Large intestine (tissue), 3 donors: ENCODE measurements at regions not wholly inside any gene's neighbourhood (a gene's known extent, or its start where the extent isn't known, plus 50 kb on each side); places are given as distances from the start of the nearest gene placed in this dataset.

Experiments used
- DNase-seq, 2 donors: peaks; one replicate each; pipeline versions ENCODE4 v3.0.0 to v3.0.0-alpha.2; 2013
- H3K27ac ChIP-seq: one replicate; pipeline ENCODE4 v1.5.1; 2013; ENCODE audit warnings: low read length
- H3K27me3 ChIP-seq: 2 replicates; pipeline ENCODE4 v1.6.1; 2013; ENCODE audit warnings: low read length; ENCODE audit not compliant: control insufficient read depth, insufficient read depth
- H3K36me3 ChIP-seq: 2 replicates; pipeline ENCODE4 v1.6.1; 2013; ENCODE audit warnings: low read length; ENCODE audit not compliant: control insufficient read depth, insufficient read depth
- H3K4me1 ChIP-seq: one replicate; pipeline ENCODE4 v1.6.1; 2013; ENCODE audit warnings: low read length; ENCODE audit not compliant: control insufficient read depth, insufficient read depth
- H3K4me3 ChIP-seq: one replicate; pipeline ENCODE4 v1.5.1; 2013; ENCODE audit warnings: low read length
- H3K9me3 ChIP-seq: one replicate; pipeline ENCODE4 v1.6.1; 2013; ENCODE audit warnings: mild to moderate bottlenecking, low read depth, low read length, moderate library complexity; ENCODE audit not compliant: control insufficient read depth
- WGBS: methylation state at CpG from one replicate; pipeline ENCODE4 v1.1.5; 2013; ENCODE audit warnings: low lambda C conversion rate; ENCODE audit not compliant: insufficient coverage; 5-methylcytosine and 5-hydroxymethylcytosine counted together

- Histone ChIP-seq H3K27me3 (no peaks in the 10 kb centered on the region), H3K36me3 (no peaks in the 10 kb centered on the region), H3K4me1 (no peaks in the 10 kb centered on the region), H3K4me3 (no peak overlapping the region), H3K9me3 (no peaks in the 10 kb centered on the region), H3K27ac (no peak overlapping the region)
- WGBS: no CpG with 5 or more reads among the region's 15 CpGs
- peak in 1 of 2 donors; percentile 93 for DNase-seq
Observed at GRCh38 chrX:131792789-131793462, 230.2 kb upstream of the STK26 start.

GRCh38 chrX:131795442-131796229, 227.5 kb upstream of the STK26 start:
- no CpG with 5 or more reads among the region's 44 CpGs for WGBS
- Histone ChIP-seq H3K9me3 (no peaks in the 10 kb centered on the region), H3K36me3 (no peaks in the 10 kb centered on the region), H3K4me3 (no peak overlapping the region), H3K27me3 (no peaks in the 10 kb centered on the region), H3K4me1 (no peaks in the 10 kb centered on the region), H3K27ac (no peak overlapping the region)
- no peak for DNase-seq

GRCh38 chrX:131801066-131801465, 222.0 kb upstream of the STK26 start:
- no peak overlapping the region for H3K4me3 ChIP-seq
- no peaks in the 10 kb centered on the region for H3K27me3 ChIP-seq
- DNase-seq: no peak
- WGBS: no CpG with 5 or more reads among the region's 1 CpG
- H3K36me3 ChIP-seq: no peaks in the 10 kb centered on the region
- no peak overlapping the region for H3K27ac ChIP-seq
- H3K4me1 ChIP-seq: no peaks in the 10 kb centered on the region
- H3K9me3 ChIP-seq: no peaks in the 10 kb centered on the region

- Histone ChIP-seq H3K4me1 (no peaks in the 10 kb centered on the region), H3K27me3 (no peaks in the 10 kb centered on the region)
- no CpG with 5 or more reads among the region's 2 CpGs for WGBS
Observed at GRCh38 chrX:131801911-131802310, 221.2 kb upstream of the STK26 start.

GRCh38 chrX:131802836-131803626, 220.1 kb upstream of the STK26 start:
- Histone ChIP-seq H3K36me3 (no peaks in the 10 kb centered on the region), H3K27ac (no peak overlapping the region), H3K4me1 (no peaks in the 10 kb centered on the region), H3K4me3 (no peak overlapping the region), H3K27me3 (no peaks in the 10 kb centered on the region), H3K9me3 (no peaks in the 10 kb centered on the region)
- WGBS: no CpG with 5 or more reads among the region's 19 CpGs
- peak in 1 of 2 donors; percentile 84 for DNase-seq

More at GRCh38 chrX:131801911-131802310, 221.2 kb upstream of the STK26 start:
- Histone ChIP-seq H3K4me3 (no peak overlapping the region), H3K27ac (no peak overlapping the region), H3K9me3 (no peaks in the 10 kb centered on the region), H3K36me3 (no peaks in the 10 kb centered on the region)
- no peak for DNase-seq

GRCh38 chrX:131812847-131813825, 210.0 kb upstream of the STK26 start:
- Histone ChIP-seq H3K27me3 (no peaks in the 10 kb centered on the region), H3K36me3 (no peaks in the 10 kb centered on the region), H3K27ac (no peak overlapping the region), H3K9me3 (no peaks in the 10 kb centered on the region), H3K4me3 (no peak overlapping the region), H3K4me1 (no peaks in the 10 kb centered on the region)
- peak; percentile 3 to 81 for DNase-seq
- no CpG with 5 or more reads among the region's 11 CpGs for WGBS

GRCh38 chrX:131816551-131817136, 206.5 kb upstream of the STK26 start:
- Histone ChIP-seq H3K27ac (no peak overlapping the region), H3K4me3 (no peak overlapping the region)

GRCh38 chrX:131818297-131818936, 204.7 kb upstream of the STK26 start:
- Histone ChIP-seq H3K36me3 (no peaks in the 10 kb centered on the region), H3K9me3 (no peaks in the 10 kb centered on the region), H3K27ac (no peak overlapping the region), H3K27me3 (no peaks in the 10 kb centered on the region), H3K4me3 (no peak overlapping the region), H3K4me1 (no peaks in the 10 kb centered on the region)
- 100% methylated on average over 1 of the region's 5 CpGs for WGBS
- no peak for DNase-seq

More at GRCh38 chrX:131816551-131817136, 206.5 kb upstream of the STK26 start:
- Histone ChIP-seq H3K36me3 (no peaks in the 10 kb centered on the region), H3K4me1 (no peaks in the 10 kb centered on the region), H3K9me3 (no peaks in the 10 kb centered on the region), H3K27me3 (no peaks in the 10 kb centered on the region)
- peak in 1 of 2 donors; percentile 83 for DNase-seq
- no CpG with 5 or more reads among the region's 9 CpGs for WGBS

GRCh38 chrX:131821945-131822622, 201.0 kb upstream of the STK26 start:
- no CpG with 5 or more reads among the region's 22 CpGs for WGBS
- DNase-seq: peak in 1 of 2 donors; percentile 82

More at GRCh38 chrX:131821945-131822622, 201.0 kb upstream of the STK26 start:
- H3K4me3 ChIP-seq: no peak overlapping the region
- H3K36me3 ChIP-seq: no peaks in the 10 kb centered on the region
- no peaks in the 10 kb centered on the region for H3K4me1 ChIP-seq
- H3K9me3 ChIP-seq: no peaks in the 10 kb centered on the region
- H3K27me3 ChIP-seq: no peaks in the 10 kb centered on the region
- no peak overlapping the region for H3K27ac ChIP-seq
